ENCODE measurements at regions not wholly inside any gene's neighbourhood (a gene's known extent, or its start where the extent isn't known, plus 50 kb on each side); places are given as distances from the start of the nearest gene placed in this dataset.

- TF ChIP-seq, protein P1, sequence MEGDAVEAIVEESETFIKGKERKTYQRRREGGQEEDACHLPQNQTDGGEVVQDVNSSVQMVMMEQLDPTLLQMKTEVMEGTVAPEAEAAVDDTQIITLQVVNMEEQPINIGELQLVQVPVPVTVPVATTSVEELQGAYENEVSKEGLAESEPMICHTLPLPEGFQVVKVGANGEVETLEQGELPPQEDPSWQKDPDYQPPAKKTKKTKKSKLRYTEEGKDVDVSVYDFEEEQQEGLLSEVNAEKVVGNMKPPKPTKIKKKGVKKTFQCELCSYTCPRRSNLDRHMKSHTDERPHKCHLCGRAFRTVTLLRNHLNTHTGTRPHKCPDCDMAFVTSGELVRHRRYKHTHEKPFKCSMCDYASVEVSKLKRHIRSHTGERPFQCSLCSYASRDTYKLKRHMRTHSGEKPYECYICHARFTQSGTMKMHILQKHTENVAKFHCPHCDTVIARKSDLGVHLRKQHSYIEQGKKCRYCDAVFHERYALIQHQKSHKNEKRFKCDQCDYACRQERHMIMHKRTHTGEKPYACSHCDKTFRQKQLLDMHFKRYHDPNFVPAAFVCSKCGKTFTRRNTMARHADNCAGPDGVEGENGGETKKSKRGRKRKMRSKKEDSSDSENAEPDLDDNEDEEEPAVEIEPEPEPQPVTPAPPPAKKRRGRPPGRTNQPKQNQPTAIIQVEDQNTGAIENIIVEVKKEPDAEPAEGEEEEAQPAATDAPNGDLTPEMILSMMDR (IDR thresholded peaks at IDR 0.05): no peak
- no peak for ATAC-seq
- no peak for DNase-seq
- Histone ChIP-seq H3K4me3 (no peak overlapping the region), H3K9me3 (no peaks in the 10 kb centered on the region), H3K4me1 (no peaks in the 10 kb centered on the region), H3K27me3 (ENCODE audit: low read depth) (no peaks in the 10 kb centered on the region), H3K27ac (no peak overlapping the region), H3K36me3 (no peaks in the 10 kb centered on the region)
- intact Hi-C loops (cut with DNase I): no loop called here
Observed at GRCh38 chr2:15096873-15097272, 464.3 kb downstream of the NBAS start.

- ATAC-seq: no peak
- DNase-seq: no peak
- intact Hi-C loops (cut with DNase I): no loop called here
- Histone ChIP-seq H3K36me3 (no peaks in the 10 kb centered on the region), H3K9me3 (peaks cover 5% of the 10 kb centered on the region), H3K27me3 (ENCODE audit: low read depth) (no peaks in the 10 kb centered on the region), H3K27ac (no peak overlapping the region), H3K4me3 (no peak overlapping the region), H3K4me1 (no peaks in the 10 kb centered on the region)
- TF ChIP-seq, protein P1 (IDR thresholded peaks at IDR 0.05): no peak
Observed at GRCh38 chr2:15107137-15107536, 454.0 kb downstream of the NBAS start.

DNA sequence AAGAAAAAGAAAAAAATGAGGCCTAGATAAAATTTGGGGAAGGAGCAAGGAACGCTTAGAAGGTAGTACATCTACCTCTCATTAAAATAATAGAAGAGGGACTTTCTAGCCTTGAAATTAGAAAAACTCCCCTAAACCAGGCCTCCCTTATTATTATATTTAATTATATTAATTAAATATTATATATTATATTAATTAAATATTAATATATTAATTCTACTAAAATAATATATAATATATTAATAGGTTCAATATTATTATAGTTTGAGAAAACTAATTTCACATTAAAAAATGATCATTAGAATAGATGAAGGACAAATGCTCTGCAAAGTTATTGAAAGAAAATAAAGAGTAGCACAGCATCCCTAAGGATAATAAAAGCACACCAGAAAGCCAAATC, 449.4 kb downstream of the NBAS start:
- Histone ChIP-seq H3K36me3 (no peaks in the 10 kb centered on the region), H3K27me3 (ENCODE audit: low read depth) (no peaks in the 10 kb centered on the region), H3K9me3 (peaks cover 14% of the 10 kb centered on the region), H3K4me3 (no peak overlapping the region), H3K27ac (no peak overlapping the region), H3K4me1 (no peaks in the 10 kb centered on the region)
- intact Hi-C loops (cut with DNase I): no loop called here
- ATAC-seq (no peak), DNase-seq (no peak)
- TF ChIP-seq, protein P1 (IDR thresholded peaks at IDR 0.05): no peak

- H3K4me3 ChIP-seq: no peak overlapping the region
- DNase-seq (no peak), ATAC-seq (no peak)
- no peaks in the 10 kb centered on the region for H3K27me3 ChIP-seq (ENCODE audit: low read depth)
- no peaks in the 10 kb centered on the region for H3K4me1 ChIP-seq
- H3K27ac ChIP-seq: no peak overlapping the region
- TF ChIP-seq, protein P1 (IDR thresholded peaks at IDR 0.05): no peak
- peaks cover 14% of the 10 kb centered on the region for H3K9me3 ChIP-seq
- no peaks in the 10 kb centered on the region for H3K36me3 ChIP-seq
- intact Hi-C loops (cut with DNase I): no loop called here
Observed at GRCh38 chr2:15112216-15112615, 448.9 kb downstream of the NBAS start.

- intact Hi-C loops (cut with DNase I): no loop called here
- TF ChIP-seq, protein P1 (IDR thresholded peaks at IDR 0.05): no peak
Observed at GRCh38 chr2:15115776-15116175, 445.4 kb downstream of the NBAS start.

DNA sequence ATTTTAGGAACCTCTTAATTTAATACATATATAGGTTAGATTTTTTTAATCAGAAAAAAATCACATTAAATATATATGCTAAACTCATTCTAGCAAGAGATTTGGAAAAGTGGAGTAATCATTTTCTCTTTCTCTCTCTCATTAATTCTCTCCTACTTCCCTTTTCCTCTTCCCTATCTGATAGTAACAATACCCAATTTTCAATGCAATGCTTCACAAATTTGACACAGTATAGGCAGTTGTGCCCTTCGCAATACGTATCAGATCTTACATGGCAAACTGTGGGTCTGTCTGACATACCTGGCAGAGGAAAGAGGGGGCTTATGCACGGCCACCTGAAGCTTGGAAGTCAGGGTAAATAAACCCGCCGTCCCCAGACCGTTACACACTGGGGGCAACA, 444.3 kb downstream of the NBAS start:
- H3K9me3 ChIP-seq: peaks cover 8% of the 10 kb centered on the region
- H3K4me1 ChIP-seq: no peaks in the 10 kb centered on the region
- TF ChIP-seq, protein P1 (IDR thresholded peaks at IDR 0.05): no peak
- ATAC-seq (no peak), DNase-seq (no peak)
- H3K27me3 ChIP-seq (ENCODE audit: low read depth): no peaks in the 10 kb centered on the region
- H3K4me3 ChIP-seq: no peak overlapping the region
- no peaks in the 10 kb centered on the region for H3K36me3 ChIP-seq
- H3K27ac ChIP-seq: no peak overlapping the region
- intact Hi-C loops (cut with DNase I): no loop called here

More at GRCh38 chr2:15115776-15116175, 445.4 kb downstream of the NBAS start:
- no peaks in the 10 kb centered on the region for H3K27me3 ChIP-seq (ENCODE audit: low read depth)
- H3K4me3 ChIP-seq: no peak overlapping the region
- ATAC-seq (no peak), DNase-seq (no peak)
- H3K27ac ChIP-seq: no peak overlapping the region
- H3K36me3 ChIP-seq: no peaks in the 10 kb centered on the region
- peaks cover 14% of the 10 kb centered on the region for H3K9me3 ChIP-seq
- H3K4me1 ChIP-seq: no peaks in the 10 kb centered on the region

Data from lower lobe of right lung (tissue), 2 donors.